HG02588 (cell line): ENCODE measurements at regions not wholly inside any gene's neighbourhood (a gene's known extent, or its start where the extent isn't known, plus 50 kb on each side); places are given as distances from the start of the nearest gene placed in this dataset.
A peak's percentile ranks its signal among the peaks of the same experiment; 100 is the strongest.

Source experiments
- ATAC-seq: cut with Tn5 transposase; IDR thresholded peaks from one replicate; pipeline ENCODE4 v1.9.1; 2021; ENCODE audit warnings: mild to moderate bottlenecking, moderate library complexity; ENCODE audit not compliant: unreplicated experiment

DNA sequence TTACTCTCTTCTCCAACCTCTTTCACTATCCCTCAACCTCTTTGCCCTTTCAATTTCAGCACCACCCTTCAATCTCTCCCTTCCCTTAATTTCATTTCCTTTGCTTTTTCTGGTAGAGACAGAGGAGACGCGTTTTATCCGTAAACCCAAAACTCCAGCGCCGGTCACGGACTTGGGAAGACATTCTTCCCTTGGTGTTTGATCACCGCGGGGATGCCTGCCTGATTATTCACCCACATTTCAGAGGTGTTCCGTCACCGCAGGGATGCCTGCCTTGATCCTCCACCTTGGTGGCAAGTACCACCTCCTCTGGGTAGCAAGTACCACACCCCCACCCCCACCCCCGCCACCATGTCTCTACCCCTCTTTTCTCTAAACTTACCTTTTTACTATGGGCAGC, 669.4 kb upstream of the PKDCC start:
- ATAC-seq, result no peak

DNA sequence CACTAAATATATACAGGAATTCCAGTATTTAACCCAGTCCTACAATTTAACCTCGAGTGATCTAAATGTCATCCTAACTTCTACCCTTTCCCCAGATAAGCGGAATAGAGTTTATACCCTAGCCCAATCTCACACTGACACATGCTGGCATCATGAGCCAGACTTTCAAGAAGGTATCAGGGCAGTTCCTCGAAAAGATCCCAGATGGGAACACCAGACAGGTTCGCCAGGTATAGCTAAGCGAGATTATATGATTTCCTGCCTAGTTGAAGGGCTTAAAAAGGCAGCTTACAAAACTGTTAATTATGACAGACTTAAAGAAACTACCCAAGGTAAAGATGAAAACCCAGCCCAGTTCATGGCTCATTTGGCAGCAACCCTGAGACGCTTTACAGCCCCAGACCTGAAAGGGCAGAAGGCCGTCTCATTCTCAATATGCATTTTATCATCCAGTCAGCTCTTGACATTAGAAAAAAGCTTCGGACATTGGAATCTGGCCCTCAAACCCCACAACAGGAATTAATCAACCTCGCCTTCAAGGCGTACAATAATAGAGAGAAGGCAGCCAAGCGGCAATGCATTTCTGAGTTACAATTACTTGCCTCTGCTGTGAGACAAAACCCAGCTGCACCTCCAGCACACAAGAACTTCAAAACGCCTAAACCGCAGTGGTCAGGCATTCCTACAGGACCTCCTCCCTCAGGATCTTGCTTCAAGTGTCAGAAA, 668.2 kb upstream of the PKDCC start:
- no peak for ATAC-seq

DNA sequence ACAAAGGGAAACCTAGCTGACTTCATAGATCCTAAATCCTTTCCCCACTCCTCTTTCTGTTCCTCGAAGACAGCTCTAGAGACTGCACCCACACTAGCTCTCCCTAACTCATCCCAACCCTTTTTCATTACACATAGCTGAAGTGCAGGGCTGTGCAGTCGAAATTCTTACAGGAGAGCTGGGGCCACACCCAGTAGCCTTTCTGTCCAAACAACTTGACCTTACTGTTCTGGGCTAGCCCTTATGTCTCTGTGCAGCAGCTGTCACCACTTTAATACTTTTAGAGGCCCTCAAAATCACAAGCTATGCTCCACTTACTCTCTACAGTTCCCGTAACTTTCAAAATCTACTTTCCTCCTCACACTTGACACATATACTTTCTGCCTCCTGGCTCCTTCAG, 666.1 kb upstream of the PKDCC start:
- no peak for ATAC-seq

DNA sequence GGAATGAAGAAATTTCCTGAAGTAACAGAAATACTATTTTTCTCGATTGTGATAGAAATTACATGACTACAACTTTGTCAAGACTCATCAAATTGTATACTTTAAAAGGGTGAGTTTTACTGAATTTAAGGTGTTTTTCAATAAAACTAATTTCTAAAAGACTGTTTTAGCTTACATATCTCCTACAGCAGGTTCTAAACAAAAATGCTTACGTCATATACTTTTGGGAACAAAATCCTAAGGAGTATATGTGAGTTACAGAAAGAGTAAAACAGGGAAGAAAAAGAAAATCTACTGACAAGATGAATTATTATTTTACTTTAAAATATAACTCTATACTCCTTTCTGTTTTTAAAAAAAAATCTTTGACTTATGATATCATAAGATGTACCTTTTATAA, 660.3 kb upstream of the PKDCC start:
- no peak for ATAC-seq

DNA sequence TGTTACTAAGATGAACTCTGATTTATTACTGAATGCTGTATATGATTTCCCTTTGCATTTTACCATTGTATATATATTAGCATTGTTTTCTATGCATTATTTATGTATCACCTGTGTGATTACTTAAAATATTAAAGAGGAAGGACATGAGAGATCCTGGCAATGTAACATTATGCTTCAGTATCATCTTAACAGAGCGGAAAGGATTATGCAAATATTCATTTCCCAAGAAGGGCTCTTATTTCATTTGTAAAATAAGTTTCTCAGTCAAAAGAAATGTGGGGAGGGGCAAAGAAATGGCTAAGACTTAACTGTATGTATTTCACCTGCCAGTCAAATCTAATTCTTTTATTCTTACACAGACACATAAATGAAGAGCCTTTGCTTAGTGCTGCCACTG, 654.2 kb upstream of the PKDCC start:
- ATAC-seq, result no peak

DNA sequence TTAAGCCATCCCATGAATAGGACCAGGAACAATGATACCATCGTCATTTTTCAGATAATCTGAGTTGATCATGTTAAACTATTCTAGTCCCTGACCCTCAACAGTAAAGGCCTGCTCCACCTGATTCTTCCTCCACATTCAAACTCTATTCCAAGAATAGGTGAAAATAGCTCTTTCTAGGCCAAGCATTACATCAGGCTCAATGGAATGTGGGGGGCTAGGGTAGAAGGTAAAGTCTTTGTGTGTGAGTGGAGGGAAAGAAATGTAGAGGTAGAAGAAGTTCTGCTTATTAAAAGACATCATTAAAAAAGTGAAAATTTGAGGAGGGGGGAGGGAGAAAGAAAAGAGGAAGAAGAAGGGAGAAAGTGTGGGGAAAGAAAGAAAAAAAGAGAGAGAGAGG, 653.3 kb upstream of the PKDCC start:
- no peak for ATAC-seq

DNA sequence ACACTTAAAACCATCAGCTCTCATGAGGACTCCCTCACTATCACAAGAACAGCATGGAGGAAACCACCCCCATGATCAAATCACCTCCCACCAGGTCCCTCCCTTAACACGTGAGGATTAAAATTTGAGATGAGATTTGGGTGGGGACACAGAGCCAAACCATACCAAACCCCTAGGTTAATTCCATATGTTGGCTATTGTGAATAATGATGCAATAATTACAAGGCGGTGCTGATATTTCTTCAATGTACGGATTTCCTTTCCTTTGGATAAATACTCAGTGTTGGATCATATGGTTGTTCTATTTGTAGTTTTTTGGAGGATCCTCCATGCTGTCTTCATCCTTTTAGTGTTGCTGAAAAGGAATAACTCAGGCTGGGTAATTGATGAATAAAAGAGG, 652.1 kb upstream of the PKDCC start:
- no peak for ATAC-seq

DNA sequence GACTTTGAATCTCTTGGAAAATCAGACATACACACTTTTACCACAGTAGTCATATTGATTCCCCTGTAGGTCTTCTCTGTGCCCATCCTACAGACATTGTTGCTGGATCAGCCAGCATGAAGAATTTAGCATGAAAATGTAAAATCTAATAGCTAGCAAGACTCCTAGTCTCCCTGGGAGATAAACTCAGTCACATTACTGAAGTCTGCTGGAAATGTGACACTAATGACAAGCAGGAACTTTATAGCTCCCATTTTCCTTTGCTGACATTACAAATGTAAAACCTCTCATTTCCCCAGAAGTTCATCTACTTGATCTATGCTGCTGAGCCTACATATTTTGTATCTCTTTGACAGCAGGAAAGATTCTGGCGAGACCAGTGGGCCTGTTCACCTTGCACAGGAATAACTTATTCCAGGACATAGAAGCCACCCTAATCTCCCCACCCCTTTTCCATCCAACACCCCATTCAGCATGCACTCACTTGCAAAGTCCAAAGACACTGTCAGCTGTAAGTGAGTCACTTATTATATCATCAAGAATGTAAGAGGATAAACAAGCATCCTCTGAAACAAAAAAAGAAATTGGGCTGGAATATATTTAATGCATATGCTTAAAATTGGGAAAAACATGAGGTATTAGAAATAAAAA, 648.3 kb upstream of the PKDCC start:
- no peak for ATAC-seq

DNA sequence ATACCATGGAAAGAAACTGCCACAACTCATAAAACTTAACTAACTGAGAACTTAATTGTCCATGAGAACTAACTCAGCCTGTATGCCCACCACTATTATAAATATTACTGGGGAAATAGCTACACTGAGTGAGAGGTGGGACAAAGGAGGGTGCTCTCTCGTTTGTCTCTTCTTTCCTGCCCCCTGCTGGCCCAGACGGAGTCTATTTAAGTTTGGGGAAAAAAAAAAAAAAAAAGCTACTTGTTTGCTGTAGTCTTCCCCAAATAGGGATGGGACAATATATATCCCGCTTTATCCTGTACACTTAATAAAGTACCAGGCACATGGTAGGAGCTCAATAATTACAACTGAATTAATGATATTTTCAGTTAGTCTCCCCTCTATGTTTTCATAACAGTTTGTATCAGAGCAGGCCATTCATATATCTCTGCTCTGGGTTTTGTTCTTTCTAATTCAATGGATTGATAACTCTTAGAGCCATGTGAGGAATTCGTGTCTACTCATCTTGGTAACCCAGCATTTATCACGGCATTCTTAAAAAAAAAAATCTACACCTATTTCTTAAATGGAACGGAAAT, 647.6 kb upstream of the PKDCC start:
- no peak for ATAC-seq

DNA sequence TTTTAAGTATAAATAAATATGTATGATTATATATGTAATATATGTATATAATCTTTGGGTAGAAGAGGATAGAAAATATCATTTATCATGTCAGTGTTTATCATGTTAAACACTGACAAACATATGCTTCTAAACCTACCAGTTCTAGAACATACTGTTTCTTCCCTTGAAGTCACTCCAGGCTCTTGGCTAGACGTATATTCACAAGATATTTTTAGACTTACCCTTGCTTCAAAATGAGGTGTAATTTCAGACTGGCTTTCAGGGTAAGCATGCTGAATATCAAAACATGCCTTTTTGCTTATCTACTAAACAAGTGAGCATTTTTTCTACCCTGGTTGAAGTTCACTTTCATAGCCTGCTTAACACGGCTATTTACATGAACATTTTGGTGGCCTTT, 642.4 kb upstream of the PKDCC start:
- ATAC-seq, result no peak

DNA sequence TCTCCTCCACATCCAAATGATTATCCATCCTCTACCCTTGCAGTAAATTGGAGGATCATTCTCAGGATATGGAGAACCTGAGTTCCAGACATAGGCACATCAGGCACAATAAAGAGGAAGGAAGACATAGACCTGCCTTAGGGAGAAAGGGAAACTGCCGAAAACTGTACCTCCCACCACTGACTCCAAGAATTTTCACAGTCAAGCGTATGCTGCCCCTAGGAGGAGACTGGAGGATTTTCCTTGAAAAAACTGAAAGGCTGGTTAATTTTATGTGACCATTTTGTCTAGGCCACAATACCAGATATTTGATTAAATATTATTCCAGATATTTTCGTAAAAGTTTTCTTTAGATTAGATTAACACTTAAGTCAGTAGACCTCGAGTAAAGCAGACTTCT, 638.5 kb upstream of the PKDCC start:
- ATAC-seq, result no peak

DNA sequence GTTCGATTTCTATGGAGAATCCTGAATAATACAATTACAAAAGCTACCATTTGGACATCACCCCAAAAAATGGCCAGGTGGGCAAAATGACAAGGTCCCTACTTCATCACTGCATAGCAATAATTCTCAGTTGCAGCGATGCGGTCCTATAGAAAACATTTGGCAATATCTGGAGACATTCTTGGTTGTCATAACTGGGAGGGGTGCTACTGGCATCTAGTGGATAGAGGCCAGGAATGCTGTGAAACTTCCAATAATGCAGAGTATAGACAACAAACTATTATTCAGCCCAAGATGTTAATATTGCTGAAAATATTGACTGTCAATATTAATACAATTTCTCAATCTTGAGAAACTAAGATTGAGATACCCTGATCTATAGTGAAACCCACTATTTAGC, 637.8 kb upstream of the PKDCC start:
- ATAC-seq, result no peak

DNA sequence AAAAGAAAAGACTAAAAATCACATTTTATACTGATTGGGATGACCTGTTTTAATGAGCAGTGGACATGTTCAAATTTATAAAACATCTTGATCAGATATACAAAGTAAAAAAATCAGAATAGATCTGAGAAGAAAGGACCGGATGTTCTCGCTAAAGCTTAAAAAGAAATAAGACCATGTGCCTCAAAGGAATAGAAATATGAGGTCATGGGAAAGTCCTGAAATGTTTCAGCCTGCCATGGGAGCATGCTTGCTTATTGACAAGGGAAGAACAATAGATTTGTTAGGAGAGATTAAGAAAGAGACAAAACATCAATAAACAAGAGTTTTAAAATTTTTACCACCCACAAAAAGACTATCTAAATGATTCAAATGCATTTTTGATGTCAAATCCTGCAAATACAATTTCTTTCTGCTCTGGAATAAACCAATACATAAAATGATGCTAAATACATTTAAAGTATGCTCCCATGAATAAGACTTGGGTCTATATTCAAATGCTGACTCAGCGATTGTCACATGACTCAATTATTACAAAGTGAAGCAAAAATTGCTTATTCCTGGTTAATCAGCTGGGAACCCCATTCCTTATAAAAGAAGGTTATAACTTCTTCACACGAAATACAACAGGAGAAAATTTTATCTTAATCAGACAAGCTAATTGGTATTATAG, 633.9 kb upstream of the PKDCC start:
- ATAC-seq, result no peak

DNA sequence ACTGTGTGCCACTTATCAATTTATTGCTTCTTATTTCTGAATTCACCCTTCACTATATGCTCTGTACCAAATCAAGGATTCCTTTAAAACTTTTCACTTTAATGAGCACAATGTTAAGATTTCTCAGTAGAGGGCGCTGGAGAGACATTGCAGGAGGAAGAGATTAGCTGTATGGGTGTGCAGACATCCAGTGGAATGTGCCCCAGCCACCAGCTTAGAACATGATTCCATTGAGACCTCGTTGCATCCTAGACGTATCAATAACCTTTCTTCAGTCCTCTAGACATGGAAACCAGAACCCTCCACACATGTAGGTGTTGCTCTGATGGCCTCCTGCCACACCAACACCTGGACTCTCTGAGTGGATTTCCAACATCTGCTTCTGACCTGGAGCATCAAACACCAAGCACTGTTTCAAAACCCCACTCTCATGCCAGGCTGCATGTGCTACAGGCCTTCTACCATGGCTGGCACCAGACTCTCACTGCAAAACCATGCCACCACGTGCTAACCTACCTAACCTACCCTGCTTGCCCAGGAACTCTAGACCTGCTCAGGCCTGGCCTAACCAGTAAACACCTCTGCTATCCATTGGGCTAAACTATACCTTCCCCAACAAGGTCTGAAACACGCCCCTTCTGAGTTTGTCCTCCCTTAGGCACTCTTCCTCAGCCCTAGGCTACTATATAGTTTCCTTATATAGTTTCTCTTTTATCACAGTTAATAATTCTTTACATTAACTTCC, 633.2 kb upstream of the PKDCC start:
- peak; percentile 62 for ATAC-seq

DNA sequence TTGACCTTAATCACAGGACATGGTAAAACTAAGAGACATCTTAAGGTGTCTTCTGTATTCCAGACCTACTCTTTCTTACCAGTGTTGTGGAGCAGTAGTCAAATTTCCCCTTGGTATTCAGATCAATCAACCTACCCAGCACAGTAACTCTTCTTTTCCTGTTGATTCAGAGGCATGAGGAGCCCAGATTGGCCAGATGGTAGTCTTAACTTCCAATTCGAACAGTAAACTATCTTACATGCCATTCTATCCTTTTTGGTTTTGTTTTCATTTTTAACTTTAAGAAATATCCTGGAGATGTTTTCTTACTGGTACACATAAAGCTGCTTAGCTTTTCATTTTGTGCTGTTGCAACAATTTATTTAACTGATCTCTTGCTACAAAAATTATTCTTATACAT, 630.3 kb upstream of the PKDCC start:
- ATAC-seq, result no peak

DNA sequence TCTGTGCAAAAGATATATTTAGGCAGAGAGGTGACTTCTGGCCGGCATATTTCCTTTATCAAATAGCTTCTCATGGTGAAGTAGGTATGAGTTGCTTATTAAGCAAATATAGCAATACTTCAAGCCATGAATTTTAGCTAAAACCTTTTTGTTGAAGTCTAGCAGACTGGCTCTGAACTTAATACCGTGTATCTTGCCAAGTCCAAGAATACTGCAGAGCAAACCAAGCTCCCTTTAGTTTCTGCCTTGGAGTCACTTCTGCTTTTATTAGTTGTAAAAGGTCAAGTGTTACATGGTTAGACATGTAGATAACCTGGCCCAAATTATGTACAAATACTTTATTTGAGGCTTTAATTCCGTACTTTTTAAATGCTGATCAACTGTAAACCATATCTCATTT, 627.6 kb upstream of the PKDCC start:
- ATAC-seq, result no peak

DNA sequence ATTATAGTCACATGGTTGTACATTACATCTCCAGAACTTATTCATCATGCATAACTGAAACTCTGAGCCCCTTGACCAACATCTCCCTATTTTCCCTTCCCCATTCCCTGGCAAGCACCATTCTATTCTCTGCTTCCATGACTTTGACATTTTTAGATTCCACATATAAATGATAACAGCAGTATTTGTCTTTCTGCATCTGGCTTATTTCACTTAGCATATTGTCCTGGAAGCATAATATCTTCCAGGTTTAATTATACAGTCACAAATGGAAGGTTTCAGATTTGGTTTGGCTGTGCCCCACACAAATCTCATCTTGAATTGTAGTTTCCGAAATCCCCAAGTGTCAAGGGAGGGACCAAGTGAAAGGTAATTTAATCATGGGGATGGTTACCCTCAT, 626.9 kb upstream of the PKDCC start:
- ATAC-seq, result no peak

DNA sequence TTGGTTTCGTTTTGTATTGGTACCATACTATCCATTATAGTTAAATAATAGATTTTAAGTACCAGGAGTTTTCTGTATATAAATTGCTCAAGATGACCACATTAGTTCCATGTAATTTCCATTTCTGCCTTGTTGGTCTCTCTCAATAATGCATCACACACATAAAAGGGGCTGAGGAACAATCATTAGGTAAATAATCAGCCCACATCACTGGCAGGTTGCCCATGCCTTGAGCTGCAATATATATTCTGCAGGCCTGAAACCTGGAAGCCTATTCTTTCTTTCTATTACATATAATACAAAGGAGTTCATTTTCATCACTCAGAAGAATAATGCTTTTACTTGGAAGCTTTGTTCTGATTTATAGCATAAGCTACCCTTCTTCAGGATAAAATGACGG, 616.1 kb upstream of the PKDCC start:
- ATAC-seq, result no peak

DNA sequence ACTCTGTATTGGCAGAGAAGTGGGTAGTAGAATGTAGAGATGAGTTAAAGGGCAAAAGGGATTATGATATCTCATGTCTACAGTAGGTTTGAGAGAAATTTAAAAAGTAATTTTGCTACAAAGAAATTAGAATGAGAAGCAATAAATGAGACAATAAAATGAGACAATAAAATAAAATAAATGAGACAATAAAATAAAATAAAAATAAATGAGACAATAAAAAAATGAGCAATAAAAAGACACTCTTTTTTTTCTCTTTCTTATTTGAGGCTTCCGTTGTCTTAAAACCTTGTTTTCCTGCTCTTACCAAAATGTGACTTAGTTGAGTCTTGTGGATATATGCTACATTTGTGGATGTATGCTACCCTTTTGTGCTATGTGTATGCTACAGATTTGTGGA, 615.4 kb upstream of the PKDCC start:
- ATAC-seq, result no peak

DNA sequence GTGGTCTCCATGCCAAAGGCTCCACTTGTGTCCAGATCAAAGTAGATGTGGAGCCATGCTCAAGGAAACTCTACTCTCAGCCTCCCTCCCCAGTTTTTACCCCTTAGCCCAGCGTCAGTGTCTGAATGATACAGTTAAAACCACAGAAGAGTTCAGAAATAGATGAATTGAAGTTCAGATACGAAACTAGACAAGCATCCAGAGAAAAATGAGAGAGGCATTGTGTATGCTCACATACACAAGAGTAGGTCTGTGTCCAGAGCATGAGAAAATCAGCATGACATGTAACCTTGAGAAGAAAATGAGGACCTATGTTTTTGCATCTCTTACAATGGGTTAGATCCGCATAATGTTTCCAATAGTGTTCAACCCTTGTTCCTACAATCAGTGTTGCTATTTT, 612.8 kb upstream of the PKDCC start:
- ATAC-seq, result no peak

DNA sequence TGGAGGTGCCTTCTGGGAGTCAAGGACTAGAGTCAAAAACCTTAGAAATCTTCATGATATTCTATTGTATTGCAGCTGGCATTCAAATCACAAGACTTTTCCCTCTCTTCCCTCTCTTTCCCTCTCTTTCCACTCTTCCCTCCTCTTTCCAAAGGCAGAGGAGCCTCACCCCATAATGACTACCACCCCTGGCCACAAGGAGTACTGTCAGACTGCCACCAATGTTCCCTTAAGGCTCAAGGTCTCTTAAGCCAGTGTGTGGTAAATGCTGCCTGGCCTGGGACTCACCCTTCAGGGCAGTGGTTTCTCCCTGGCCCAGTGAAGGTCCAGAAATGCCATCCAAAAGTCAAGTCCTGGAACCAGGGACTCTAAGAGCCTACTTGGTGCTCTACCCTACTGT, 605.9 kb upstream of the PKDCC start:
- no peak for ATAC-seq
